ENCODE measurements at regions not wholly inside any gene's neighbourhood (a gene's known extent, or its start where the extent isn't known, plus 50 kb on each side); places are given as distances from the start of the nearest gene placed in this dataset.
"Not testable (repeated sequence)": the region's sequence is repeated elsewhere in the genome, so short reads cannot be mapped to it uniquely, and the experiment has no call there.

DNA sequence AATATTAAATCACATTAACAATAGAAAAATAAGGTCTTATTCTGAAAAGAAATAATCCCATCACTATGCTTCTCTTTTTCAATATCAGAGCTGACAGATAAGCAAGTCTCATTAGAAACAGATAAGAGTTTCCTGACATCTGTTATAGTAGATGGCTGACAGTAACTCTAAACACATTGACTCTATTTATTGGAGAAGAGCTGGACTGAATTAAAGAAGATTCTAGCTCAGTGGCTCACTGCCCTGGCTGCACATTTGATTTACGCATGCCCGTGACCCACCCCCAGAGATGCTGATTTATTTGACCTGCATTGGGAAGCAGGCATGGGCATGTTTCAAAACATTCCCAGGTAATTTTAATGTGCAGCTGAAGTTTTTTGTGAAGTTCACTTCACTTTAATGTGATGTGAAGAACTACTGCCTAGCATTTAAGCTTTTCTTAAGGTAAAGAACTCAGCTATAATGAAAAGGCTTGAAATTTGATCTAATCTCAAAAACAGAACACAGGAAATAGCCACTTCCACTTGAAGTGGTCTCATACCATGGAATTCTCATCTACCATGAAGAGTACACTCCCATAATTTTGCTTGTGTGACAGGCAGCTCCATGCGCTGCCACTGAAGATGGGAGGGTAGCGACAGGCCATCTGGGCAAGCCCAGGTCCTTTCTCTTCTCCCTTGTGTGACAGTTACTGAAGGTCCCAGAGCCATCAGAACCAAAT is 162.3 kb downstream of the TPBG start:
- Mint-ChIP-seq H3K4me3 (no peak overlapping the region), H3K9me3 (no peaks in the 10 kb centered on the region), H3K27ac (ENCODE audit: unreplicated experiment) (no peak overlapping the region), H3K27me3 (ENCODE audit: low read depth) (no peaks in the 10 kb centered on the region), H3K36me3 (ENCODE audit: low read depth) (no peaks in the 10 kb centered on the region), H3K4me1 (no peaks in the 10 kb centered on the region)
- no peak for DNase-seq (ENCODE audit: low read depth, low spot score)
- TF ChIP-seq CTCF (conservative IDR thresholded peaks at IDR 0.05), result no peak

DNA sequence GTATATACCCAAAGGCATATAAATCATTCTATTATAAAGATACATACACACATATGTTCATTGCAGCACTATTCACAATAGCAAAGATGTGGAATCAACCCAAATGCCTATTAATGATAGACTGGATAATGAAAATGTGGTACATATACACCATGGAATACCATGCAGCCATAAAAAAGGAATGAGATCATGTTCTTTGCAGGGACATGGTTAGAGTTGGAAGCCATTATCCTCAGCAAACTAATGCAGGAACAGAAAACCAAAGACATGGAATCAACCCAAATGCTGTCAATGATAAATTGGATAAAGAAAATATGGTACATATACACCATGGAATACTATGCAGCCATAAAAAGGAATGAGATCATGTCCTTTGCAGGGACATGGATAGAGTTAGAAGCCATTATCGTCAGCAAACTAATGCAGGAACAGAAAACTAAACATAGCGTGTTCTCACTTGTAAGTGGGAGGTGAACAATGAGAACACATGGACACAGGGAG is 166.4 kb downstream of the TPBG start:
- H3K27me3 Mint-ChIP-seq (ENCODE audit: low read depth); H3K4me3 Mint-ChIP-seq; H3K9me3 Mint-ChIP-seq; H3K4me1 Mint-ChIP-seq; H3K36me3 Mint-ChIP-seq (ENCODE audit: low read depth); H3K27ac Mint-ChIP-seq (ENCODE audit: unreplicated experiment); DNase-seq (ENCODE audit: low read depth, low spot score): not testable (repeated sequence)

GRCh38 chr6:82534876-82535275 is 171.3 kb downstream of the TPBG start:
- Mint-ChIP-seq H3K9me3 (no peaks in the 10 kb centered on the region), H3K27ac (ENCODE audit: unreplicated experiment) (no peak overlapping the region), H3K36me3 (ENCODE audit: low read depth) (no peaks in the 10 kb centered on the region), H3K4me3 (no peak overlapping the region), H3K27me3 (ENCODE audit: low read depth) (no peaks in the 10 kb centered on the region), H3K4me1 (peaks cover 12% of the 10 kb centered on the region)
- no peak for DNase-seq (ENCODE audit: low read depth, low spot score)
- no peak for TF ChIP-seq CTCF (conservative IDR thresholded peaks at IDR 0.05)

DNA sequence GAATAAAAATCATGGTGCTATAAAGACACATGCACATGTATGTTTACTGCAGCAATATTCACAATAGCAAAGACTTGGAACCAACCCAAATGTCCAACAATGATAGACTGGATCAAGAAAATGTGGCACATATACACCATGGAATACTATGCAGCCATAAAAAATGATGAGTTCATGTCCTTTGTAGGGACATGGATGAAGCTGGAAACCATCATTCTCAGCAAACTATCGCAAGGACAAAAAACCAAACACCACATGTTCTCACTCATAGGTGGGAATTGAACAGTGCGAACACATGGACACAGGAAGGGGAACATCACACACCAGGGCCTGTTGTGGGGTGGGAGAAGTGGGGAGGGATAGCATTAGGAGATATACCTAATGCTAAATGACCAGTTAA is 185.9 kb downstream of the TPBG start:
- H3K27me3 Mint-ChIP-seq (ENCODE audit: low read depth); H3K36me3 Mint-ChIP-seq (ENCODE audit: low read depth); H3K27ac Mint-ChIP-seq (ENCODE audit: unreplicated experiment): not testable (repeated sequence)

DNA sequence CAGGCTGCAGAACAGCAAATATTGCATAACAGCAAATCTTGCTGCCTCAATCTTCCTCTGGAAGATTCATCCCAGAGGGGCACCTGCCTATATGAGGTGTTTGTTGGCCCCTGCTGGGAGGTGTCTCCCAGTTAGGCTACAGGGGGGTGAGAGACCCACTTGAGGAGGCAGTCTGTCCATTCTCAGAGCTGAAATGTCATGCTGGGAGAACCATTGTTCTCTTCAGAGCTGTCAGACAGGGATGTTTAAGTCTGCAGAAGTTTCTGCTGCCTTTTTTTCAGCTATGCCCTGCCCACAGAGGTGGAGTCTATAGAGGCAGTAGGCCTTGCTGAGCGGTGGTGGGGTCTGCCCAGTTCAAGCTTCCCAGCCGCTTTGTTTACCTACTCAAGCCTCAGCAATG is 187.7 kb downstream of the TPBG start:
- not testable (repeated sequence) for DNase-seq (ENCODE audit: low read depth, low spot score); H3K9me3 Mint-ChIP-seq; H3K36me3 Mint-ChIP-seq (ENCODE audit: low read depth); H3K4me1 Mint-ChIP-seq; H3K27ac Mint-ChIP-seq (ENCODE audit: unreplicated experiment); H3K27me3 Mint-ChIP-seq (ENCODE audit: low read depth); H3K4me3 Mint-ChIP-seq

More for the DNA sequence above, 185.9 kb downstream of the TPBG start:
- DNase-seq (ENCODE audit: low read depth, low spot score); H3K4me1 Mint-ChIP-seq; H3K9me3 Mint-ChIP-seq; H3K4me3 Mint-ChIP-seq: not testable (repeated sequence)

- peaks cover 3% of the 10 kb centered on the region for H3K36me3 Mint-ChIP-seq (ENCODE audit: low read depth)
- H3K9me3 Mint-ChIP-seq, result peaks cover 4% of the 10 kb centered on the region
- peaks cover 4% of the 10 kb centered on the region for H3K4me1 Mint-ChIP-seq
- no peak overlapping the region for H3K27ac Mint-ChIP-seq (ENCODE audit: unreplicated experiment)
- no peak overlapping the region for H3K4me3 Mint-ChIP-seq
- H3K27me3 Mint-ChIP-seq (ENCODE audit: low read depth), result no peaks in the 10 kb centered on the region
- no peak for TF ChIP-seq CTCF (conservative IDR thresholded peaks at IDR 0.05)
- DNase-seq (ENCODE audit: low read depth, low spot score), result no peak
These were observed 188.2 kb downstream of the TPBG start for GRCh38 chr6:82551831-82552230.

DNA sequence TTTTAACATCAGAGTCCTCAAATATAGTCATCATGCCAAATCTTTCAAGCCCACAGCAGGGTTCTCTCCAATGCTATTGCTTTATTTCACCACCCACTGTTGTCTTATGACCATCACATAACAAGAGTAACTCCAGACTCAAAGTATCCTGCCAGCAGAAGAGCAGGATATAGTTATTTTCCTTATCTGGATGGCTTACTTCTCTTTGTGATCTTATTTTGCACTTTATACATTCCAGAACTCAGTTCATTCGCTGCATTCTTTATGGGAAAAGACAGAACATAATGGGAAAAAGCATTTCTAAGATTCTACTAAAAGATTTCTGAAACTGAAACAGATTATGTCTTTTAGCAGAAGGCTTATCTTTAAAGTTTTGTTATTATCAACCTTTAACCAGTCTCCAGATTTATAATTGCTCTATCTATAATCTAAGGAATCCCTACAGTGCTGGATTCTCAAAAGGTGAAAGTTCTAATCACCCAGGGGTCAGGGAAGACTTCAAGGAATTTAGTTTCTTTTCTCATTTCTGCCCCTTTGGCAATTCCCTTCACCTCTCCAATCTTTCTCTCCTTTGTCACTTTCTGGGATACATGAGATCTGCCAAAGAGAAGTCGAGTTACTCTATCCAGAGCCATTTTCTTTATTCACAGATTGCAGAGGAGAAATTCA is 190.4 kb downstream of the TPBG start:
- H3K27ac Mint-ChIP-seq (ENCODE audit: unreplicated experiment), result no peak overlapping the region
- no peak overlapping the region for H3K4me3 Mint-ChIP-seq

More for the DNA sequence above, 190.4 kb downstream of the TPBG start:
- Mint-ChIP-seq H3K36me3 (ENCODE audit: low read depth) (peaks cover 3% of the 10 kb centered on the region), H3K27me3 (ENCODE audit: low read depth) (no peaks in the 10 kb centered on the region), H3K4me1 (peaks cover 9% of the 10 kb centered on the region), H3K9me3 (peaks cover 4% of the 10 kb centered on the region)
- no peak for DNase-seq (ENCODE audit: low read depth, low spot score)
- TF ChIP-seq CTCF (conservative IDR thresholded peaks at IDR 0.05), result no peak

All from neural crest cell (in vitro differentiated cells).